GM12878 (cell line): ENCODE measurements at regions not wholly inside any gene's neighbourhood (a gene's known extent, or its start where the extent isn't known, plus 50 kb on each side); places are given as distances from the start of the nearest gene placed in this dataset.

Experiments
- ATAC-seq: fragments of 200-7000 bp; cut with Tn5 transposase; 3 replicates; pipeline ENCODE4 v1.9.1; 2020; ENCODE audit warnings: mild to moderate bottlenecking, moderate library complexity
- BruUV-seq: library from RNA; stranded (reverse); fragments of 400-500 nt; replicated peaks from 2 replicates; lab custom pipeline; 2021; lab: Mats Ljungman, UMichigan
- CTCF ChIA-PET: fragments of 300-600 bp; sonication (Branson Sonifier 250); formaldehyde crosslinking; extraction: SDS; loops from one replicate; lab custom pipeline; 2021; ENCODE audit warnings: inconsistent platforms; lab: Yijun Ruan, JAX
- POLR2A ChIA-PET: fragments of 350-600 bp; formaldehyde crosslinking; extraction: SDS; loops from one replicate; lab custom pipeline; 2021; ENCODE audit warnings: inconsistent platforms; lab: Charles Lee
- RAD21 ChIA-PET: fragments of 300-600 bp; sonication (Branson Sonifier 250); formaldehyde crosslinking; loops from one replicate; lab custom pipeline; 2023; ENCODE audit warnings: antibody characterized with exemption; ENCODE audit not compliant: unreplicated experiment; lab: Charles Lee
- SMC1A ChIA-PET: fragments of 300-600 bp; sonication (Branson Sonifier 250); formaldehyde crosslinking; loops from one replicate; lab custom pipeline; 2023; ENCODE audit not compliant: unreplicated experiment, uncharacterized antibody; lab: Charles Lee
- DNase-seq: peaks from one replicate; pipeline ENCODE4 v3.0.0-alpha.2; 2011; ENCODE audit warnings: low read depth, low spot score
- FAIRE-seq: peaks from 3 replicates; lab custom pipeline; 2011; peaks lifted over from hg19 to GRCh38; lab: Jason Lieb, UNC
- H2AFZ ChIP-seq: 2 replicates; pipeline ENCODE4 v1.6.0; 2011; ENCODE audit warnings: low read depth, low read length, control low read depth; ENCODE audit not compliant: control insufficient read depth
- H3K27ac ChIP-seq: 2 replicates; pipeline ENCODE4 v1.5.1; 2011; ENCODE audit warnings: control low read depth; ENCODE audit not compliant: control insufficient read depth, insufficient read depth
- H3K27me3 ChIP-seq, 2 experiments: replicated peaks in 1 of 2; 2 replicates each; pipeline versions ENCODE4 v1.6.0 to v1.6.1; 2011; ENCODE audit warnings: low read length in 1 of 2; ENCODE audit not compliant: control insufficient read depth in 2 of 2, insufficient read depth in 2 of 2
- H3K36me3 ChIP-seq, 2 experiments: 2 replicates each; pipeline ENCODE4 v1.5.1; 2011; ENCODE audit warnings: low read length in 1 of 2; ENCODE audit not compliant: control insufficient read depth in 2 of 2, insufficient read depth in 2 of 2
- H3K4me1 ChIP-seq: 2 replicates; pipeline ENCODE4 v1.6.1; 2011; ENCODE audit warnings: mild to moderate bottlenecking, low read length, moderate library complexity, mixed read lengths; ENCODE audit not compliant: control insufficient read depth, insufficient read depth
- H3K4me2 ChIP-seq: 2 replicates; pipeline ENCODE4 v1.6.0; 2011; ENCODE audit warnings: control low read depth; ENCODE audit not compliant: control insufficient read depth, insufficient read depth
- H3K4me3 ChIP-seq: fragments of 200-600 bp; sonication (generic); 2 replicates; pipeline ENCODE4 v1.5.1; 2016
- H3K79me2 ChIP-seq: 2 replicates; pipeline ENCODE4 v1.6.0; 2011; ENCODE audit warnings: low read length; ENCODE audit not compliant: control insufficient read depth, insufficient read depth
- H3K9ac ChIP-seq: 2 replicates; pipeline ENCODE4 v1.8.0; 2011; ENCODE audit warnings: low read length, control low read depth, mixed read lengths; ENCODE audit not compliant: control insufficient read depth, insufficient read depth
- H3K9me3 ChIP-seq: replicated peaks from 3 replicates; pipeline ENCODE4 v1.5.1; 2011; ENCODE audit warnings: mild to moderate bottlenecking, low read length; ENCODE audit not compliant: control insufficient read depth, insufficient read depth
- H4K20me1 ChIP-seq: 2 replicates; pipeline ENCODE4 v1.6.0; 2011; ENCODE audit not compliant: control insufficient read depth, insufficient read depth
- ASH2L ChIP-seq: fragments of 300-600, 200-600 bp; sonication (generic); IDR thresholded peaks from 2 replicates; pipeline ENCODE4 v1.6.1; 2017; ENCODE audit warnings: low read depth, mild to moderate bottlenecking, borderline replicate concordance
- EZH2 ChIP-seq: IDR thresholded peaks from 2 replicates; pipeline ENCODE4 v1.6.1; 2012; ENCODE audit warnings: low read depth, mild to moderate bottlenecking, control low read depth, inconsistent platforms, low read length, borderline replicate concordance; ENCODE audit not compliant: control insufficient read depth
- HDGF ChIP-seq: fragments of 450-650 bp; IDR thresholded peaks from 2 replicates; pipeline ENCODE4 v1.6.1; 2016; ENCODE audit warnings: antibody characterized with exemption
- IKZF2 ChIP-seq, 2 experiments: fragments of 450-650 bp; IDR thresholded peaks; 2 replicates each; pipeline ENCODE4 v1.6.1; 2017; ENCODE audit warnings: mild to moderate bottlenecking in 2 of 2, moderate library complexity in 2 of 2
- KDM1A ChIP-seq: fragments of 200-600 bp; sonication (generic); IDR thresholded peaks from 2 replicates; pipeline ENCODE4 v1.6.1; 2016; ENCODE audit warnings: borderline replicate concordance
- RAD51 ChIP-seq: fragments of 450-650 bp; IDR thresholded peaks from 2 replicates; pipeline ENCODE4 v1.6.1; 2016; ENCODE audit warnings: moderate library complexity, mild to moderate bottlenecking, inconsistent platforms
- ZNF207 ChIP-seq: fragments of 450-650 bp; IDR thresholded peaks from 2 replicates; pipeline ENCODE4 v1.6.1; 2014; ENCODE audit warnings: antibody characterized with exemption, mild to moderate bottlenecking, borderline replicate concordance
- WGBS: methylation state at CpG from one replicate; pipeline ENCODE4 v1.1.6; 2016; ENCODE audit warnings: low lambda C conversion rate; ENCODE audit not compliant: insufficient replicate concordance, insufficient coverage; ENCODE audit errors: missing lambda C conversion rate; 5-methylcytosine and 5-hydroxymethylcytosine counted together
- in situ Hi-C: fragments of 300-500 bp; cut with MboI; formaldehyde crosslinking; loops from 9 replicates; pipeline ENCODE4 v1.14.3; 2018; ENCODE audit warnings: mixed read lengths
- intact Hi-C: fragments of 100-400 bp; cut with micrococcal nuclease; formaldehyde crosslinking; loops from one replicate; pipeline ENCODE4 v1.14.2; 2022; ENCODE audit not compliant: unreplicated experiment
- TF ChIP-seq, protein P1 (sequence below): fragments of 450-650 bp; formaldehyde crosslinking; IDR thresholded peaks from 2 replicates; pipeline ENCODE4 v1.4.0; 2022; ENCODE audit warnings: mild to moderate bottlenecking, moderate library complexity
- TF ChIP-seq, protein P2 (sequence below): fragments of 450-650 bp; formaldehyde crosslinking; IDR thresholded peaks from 2 replicates; pipeline ENCODE4 v1.5.0; 2022; ENCODE audit warnings: mild to moderate bottlenecking, missing genetic modification characterization
- TF ChIP-seq, protein P3 (sequence below), 3 experiments: IDR thresholded peaks in 2 of 3; conservative IDR thresholded peaks in 1 of 3; 2 replicates each; pipeline ENCODE4 v1.5.1; 2011; ENCODE audit warnings: low read depth in 3 of 3, low read length in 3 of 3, mild to moderate bottlenecking in 3 of 3, control low read depth in 2 of 3, moderate library complexity in 2 of 3, inconsistent platforms in 1 of 3, mixed read lengths in 1 of 3; ENCODE audit not compliant: control insufficient read depth in 2 of 3, insufficient read depth in 1 of 3; ENCODE audit errors: extremely low read depth in 1 of 3
- TF ChIP-seq, protein P4 (sequence below): fragments of 450-650 bp; IDR thresholded peaks from 2 replicates; pipeline ENCODE4 v1.6.1; 2016; ENCODE audit warnings: mild to moderate bottlenecking

DNA sequence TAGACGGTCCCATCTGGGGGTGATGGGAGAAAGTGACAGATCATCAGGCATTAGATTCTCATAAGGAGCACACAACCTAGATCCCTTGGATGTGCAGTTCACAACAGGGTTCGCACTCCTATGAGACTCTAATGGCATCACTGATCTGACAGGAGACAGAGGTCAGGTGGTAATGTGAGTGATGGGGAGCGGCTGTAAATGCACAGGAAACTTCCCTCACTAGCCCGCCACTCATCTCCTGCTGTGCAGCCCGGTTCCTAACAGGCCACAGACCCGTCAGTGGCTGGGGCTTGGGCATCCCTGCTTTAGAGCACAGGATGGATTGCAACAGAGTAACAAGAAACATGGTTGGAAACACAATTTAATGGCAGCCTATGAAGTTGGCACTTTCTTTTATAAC, 172.6 kb upstream of the VCX3A start (continued):
- TF ChIP-seq, protein P1, sequence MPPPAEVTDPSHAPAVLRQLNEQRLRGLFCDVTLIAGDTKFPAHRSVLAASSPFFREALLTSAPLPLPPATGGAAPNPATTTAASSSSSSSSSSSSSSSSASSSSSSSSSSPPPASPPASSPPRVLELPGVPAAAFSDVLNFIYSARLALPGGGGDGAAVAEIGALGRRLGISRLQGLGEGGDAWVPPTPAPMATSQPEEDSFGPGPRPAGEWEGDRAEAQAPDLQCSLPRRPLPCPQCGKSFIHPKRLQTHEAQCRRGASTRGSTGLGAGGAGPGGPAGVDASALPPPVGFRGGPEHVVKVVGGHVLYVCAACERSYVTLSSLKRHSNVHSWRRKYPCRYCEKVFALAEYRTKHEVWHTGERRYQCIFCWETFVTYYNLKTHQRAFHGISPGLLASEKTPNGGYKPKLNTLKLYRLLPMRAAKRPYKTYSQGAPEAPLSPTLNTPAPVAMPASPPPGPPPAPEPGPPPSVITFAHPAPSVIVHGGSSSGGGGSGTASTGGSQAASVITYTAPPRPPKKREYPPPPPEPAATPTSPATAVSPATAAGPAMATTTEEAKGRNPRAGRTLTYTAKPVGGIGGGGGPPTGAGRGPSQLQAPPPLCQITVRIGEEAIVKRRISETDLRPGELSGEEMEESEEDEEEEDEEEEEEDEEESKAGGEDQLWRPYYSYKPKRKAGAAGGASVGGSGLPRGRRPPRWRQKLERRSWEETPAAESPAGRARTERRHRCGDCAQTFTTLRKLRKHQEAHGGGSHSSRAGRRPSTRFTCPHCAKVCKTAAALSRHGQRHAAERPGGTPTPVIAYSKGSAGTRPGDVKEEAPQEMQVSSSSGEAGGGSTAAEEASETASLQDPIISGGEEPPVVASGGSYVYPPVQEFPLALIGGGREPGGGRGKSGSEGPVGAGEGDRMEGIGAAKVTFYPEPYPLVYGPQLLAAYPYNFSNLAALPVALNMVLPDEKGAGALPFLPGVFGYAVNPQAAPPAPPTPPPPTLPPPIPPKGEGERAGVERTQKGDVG (CRISPR knock-in tag), result no peak
- TF ChIP-seq RAD51 (no peak), ZNF207 (no peak)

DNA sequence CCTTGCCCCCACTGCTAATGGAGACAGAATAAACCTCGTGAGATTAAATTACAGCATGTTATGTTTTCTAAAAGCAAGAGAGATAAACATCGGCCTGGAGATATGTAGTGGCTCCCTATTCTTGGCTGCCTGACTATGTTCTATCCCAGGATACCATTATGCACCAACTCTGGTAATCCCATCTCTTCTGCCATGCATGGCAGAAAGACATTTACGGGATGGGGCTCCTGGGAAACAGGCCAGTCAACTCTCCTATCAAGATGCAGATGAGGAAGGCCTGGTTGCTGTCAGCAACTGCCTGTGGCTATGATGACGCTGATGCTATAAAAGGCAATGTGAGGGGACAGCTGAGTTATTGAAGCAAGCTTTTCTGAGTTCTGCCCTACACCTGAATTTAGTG, 166.2 kb upstream of the VCX3A start:
- FAIRE-seq (no peak), DNase-seq (no peak), ATAC-seq (no peak)
- Histone ChIP-seq H3K9me3 (no peaks in the 10 kb centered on the region), H2AFZ (no peak overlapping the region), H3K79me2 (no peaks in the 10 kb centered on the region), H3K27ac (no peak overlapping the region), H3K9ac (no peak overlapping the region), H4K20me1 (no peaks in the 10 kb centered on the region), H3K4me1 (no peaks in the 10 kb centered on the region), H3K36me3 (no peaks in the 10 kb centered on the region), H3K27me3 (no peaks in the 10 kb centered on the region), H3K4me3 (no peak overlapping the region), H3K4me2 (no peak overlapping the region)
- 35% methylated on average over 4 of the region's 4 CpGs for WGBS
- ChIA-PET POLR2A (no interaction called here), CTCF (no interaction called here), RAD21 (no interaction called here), SMC1A (no interaction called here)
- in situ Hi-C loops (no loop called here), intact Hi-C loops (no loop called here)
- BruUV-seq, result no TSS peak
- TF ChIP-seq ASH2L, result no peak
- TF ChIP-seq, protein P2, sequence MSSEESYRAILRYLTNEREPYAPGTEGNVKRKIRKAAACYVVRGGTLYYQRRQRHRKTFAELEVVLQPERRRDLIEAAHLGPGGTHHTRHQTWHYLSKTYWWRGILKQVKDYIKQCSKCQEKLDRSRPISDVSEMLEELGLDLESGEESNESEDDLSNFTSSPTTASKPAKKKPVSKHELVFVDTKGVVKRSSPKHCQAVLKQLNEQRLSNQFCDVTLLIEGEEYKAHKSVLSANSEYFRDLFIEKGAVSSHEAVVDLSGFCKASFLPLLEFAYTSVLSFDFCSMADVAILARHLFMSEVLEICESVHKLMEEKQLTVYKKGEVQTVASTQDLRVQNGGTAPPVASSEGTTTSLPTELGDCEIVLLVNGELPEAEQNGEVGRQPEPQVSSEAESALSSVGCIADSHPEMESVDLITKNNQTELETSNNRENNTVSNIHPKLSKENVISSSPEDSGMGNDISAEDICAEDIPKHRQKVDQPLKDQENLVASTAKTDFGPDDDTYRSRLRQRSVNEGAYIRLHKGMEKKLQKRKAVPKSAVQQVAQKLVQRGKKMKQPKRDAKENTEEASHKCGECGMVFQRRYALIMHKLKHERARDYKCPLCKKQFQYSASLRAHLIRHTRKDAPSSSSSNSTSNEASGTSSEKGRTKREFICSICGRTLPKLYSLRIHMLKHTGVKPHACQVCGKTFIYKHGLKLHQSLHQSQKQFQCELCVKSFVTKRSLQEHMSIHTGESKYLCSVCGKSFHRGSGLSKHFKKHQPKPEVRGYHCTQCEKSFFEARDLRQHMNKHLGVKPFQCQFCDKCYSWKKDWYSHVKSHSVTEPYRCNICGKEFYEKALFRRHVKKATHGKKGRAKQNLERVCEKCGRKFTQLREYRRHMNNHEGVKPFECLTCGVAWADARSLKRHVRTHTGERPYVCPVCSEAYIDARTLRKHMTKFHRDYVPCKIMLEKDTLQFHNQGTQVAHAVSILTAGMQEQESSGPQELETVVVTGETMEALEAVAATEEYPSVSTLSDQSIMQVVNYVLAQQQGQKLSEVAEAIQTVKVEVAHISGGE (CRISPR knock-in tag), result no peak
- TF ChIP-seq IKZF2 (IDR thresholded peaks at IDR 0.05), result no peak
- no peak for TF ChIP-seq KDM1A
- TF ChIP-seq, protein P3, sequence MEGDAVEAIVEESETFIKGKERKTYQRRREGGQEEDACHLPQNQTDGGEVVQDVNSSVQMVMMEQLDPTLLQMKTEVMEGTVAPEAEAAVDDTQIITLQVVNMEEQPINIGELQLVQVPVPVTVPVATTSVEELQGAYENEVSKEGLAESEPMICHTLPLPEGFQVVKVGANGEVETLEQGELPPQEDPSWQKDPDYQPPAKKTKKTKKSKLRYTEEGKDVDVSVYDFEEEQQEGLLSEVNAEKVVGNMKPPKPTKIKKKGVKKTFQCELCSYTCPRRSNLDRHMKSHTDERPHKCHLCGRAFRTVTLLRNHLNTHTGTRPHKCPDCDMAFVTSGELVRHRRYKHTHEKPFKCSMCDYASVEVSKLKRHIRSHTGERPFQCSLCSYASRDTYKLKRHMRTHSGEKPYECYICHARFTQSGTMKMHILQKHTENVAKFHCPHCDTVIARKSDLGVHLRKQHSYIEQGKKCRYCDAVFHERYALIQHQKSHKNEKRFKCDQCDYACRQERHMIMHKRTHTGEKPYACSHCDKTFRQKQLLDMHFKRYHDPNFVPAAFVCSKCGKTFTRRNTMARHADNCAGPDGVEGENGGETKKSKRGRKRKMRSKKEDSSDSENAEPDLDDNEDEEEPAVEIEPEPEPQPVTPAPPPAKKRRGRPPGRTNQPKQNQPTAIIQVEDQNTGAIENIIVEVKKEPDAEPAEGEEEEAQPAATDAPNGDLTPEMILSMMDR (IDR thresholded peaks at IDR 0.05 in 2 of 3, conservative IDR thresholded peaks at IDR 0.05 in 1 of 3; ENCODE audit: control insufficient read depth in 2 of 3, extremely low read depth in 1 of 3, insufficient read depth in 1 of 3, low read depth in 3 of 3, low read length in 3 of 3), result no peak
- TF ChIP-seq HDGF, result no peak
- no peak for TF ChIP-seq EZH2
- TF ChIP-seq, protein P4, sequence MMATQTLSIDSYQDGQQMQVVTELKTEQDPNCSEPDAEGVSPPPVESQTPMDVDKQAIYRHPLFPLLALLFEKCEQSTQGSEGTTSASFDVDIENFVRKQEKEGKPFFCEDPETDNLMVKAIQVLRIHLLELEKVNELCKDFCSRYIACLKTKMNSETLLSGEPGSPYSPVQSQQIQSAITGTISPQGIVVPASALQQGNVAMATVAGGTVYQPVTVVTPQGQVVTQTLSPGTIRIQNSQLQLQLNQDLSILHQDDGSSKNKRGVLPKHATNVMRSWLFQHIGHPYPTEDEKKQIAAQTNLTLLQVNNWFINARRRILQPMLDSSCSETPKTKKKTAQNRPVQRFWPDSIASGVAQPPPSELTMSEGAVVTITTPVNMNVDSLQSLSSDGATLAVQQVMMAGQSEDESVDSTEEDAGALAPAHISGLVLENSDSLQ, result no peak
